Glomerular visceral epithelial cell (primary cell): ENCODE measurements at regions not wholly inside any gene's neighbourhood (a gene's known extent, or its start where the extent isn't known, plus 50 kb on each side); places are given as distances from the start of the nearest gene placed in this dataset.
"Not testable (repeated sequence)": the region's sequence is repeated elsewhere in the genome, so short reads cannot be mapped to it uniquely, and the experiment has no call there.

Experiments used
- DNase-seq: peaks from one replicate; pipeline ENCODE4 v3.0.0-alpha.2; 2016; ENCODE audit errors: extremely low spot score

GRCh38 chr4:66034671-66035070, 364.4 kb upstream of the EPHA5 start:
- DNase-seq: no peak

GRCh38 chr4:66034262-66034661, 364.0 kb upstream of the EPHA5 start:
- no peak for DNase-seq

- DNase-seq: no peak
Measured at GRCh38 chr4:66032571-66032970, 362.3 kb upstream of the EPHA5 start.

- no peak for DNase-seq
Measured at GRCh38 chr4:66028668-66029067, 358.4 kb upstream of the EPHA5 start.

GRCh38 chr4:66023061-66023460, 352.8 kb upstream of the EPHA5 start:
- DNase-seq: no peak

- no peak for DNase-seq
Measured at GRCh38 chr4:66017671-66018070, 347.4 kb upstream of the EPHA5 start.

GRCh38 chr4:66016240-66016639, 346.0 kb upstream of the EPHA5 start:
- DNase-seq: no peak

- no peak for DNase-seq
Measured at GRCh38 chr4:66014146-66014765, 344.0 kb upstream of the EPHA5 start.

- no peak for DNase-seq
Measured at GRCh38 chr4:66000510-66001117, 330.3 kb upstream of the EPHA5 start.

GRCh38 chr4:65999518-65999871, 329.2 kb upstream of the EPHA5 start:
- no peak for DNase-seq

GRCh38 chr4:65998807-65999517, 328.7 kb upstream of the EPHA5 start:
- DNase-seq: not testable (repeated sequence)

GRCh38 chr4:65983061-65983460, 312.8 kb upstream of the EPHA5 start:
- no peak for DNase-seq

GRCh38 chr4:65976287-65976686, 306.0 kb upstream of the EPHA5 start:
- no peak for DNase-seq

GRCh38 chr4:65973186-65973585, 302.9 kb upstream of the EPHA5 start:
- DNase-seq: no peak

- DNase-seq: no peak
Measured at GRCh38 chr4:65971686-65972085, 301.4 kb upstream of the EPHA5 start.

GRCh38 chr4:65968831-65969558, 298.7 kb upstream of the EPHA5 start:
- peak; percentile 2 for DNase-seq

- no peak for DNase-seq
Measured at GRCh38 chr4:65960751-65961150, 290.5 kb upstream of the EPHA5 start.

GRCh38 chr4:65954416-65954815, 284.1 kb upstream of the EPHA5 start:
- no peak for DNase-seq

- no peak for DNase-seq
Measured at GRCh38 chr4:65951177-65951576, 280.9 kb upstream of the EPHA5 start.

GRCh38 chr4:65943076-65943475, 272.8 kb upstream of the EPHA5 start:
- peak; percentile 92 for DNase-seq

GRCh38 chr4:65924843-65925242, 254.6 kb upstream of the EPHA5 start:
- DNase-seq: no peak

- no peak for DNase-seq
Measured at GRCh38 chr4:65923616-65924015, 253.3 kb upstream of the EPHA5 start.

- DNase-seq: no peak
Measured at GRCh38 chr4:65921180-65921579, 250.9 kb upstream of the EPHA5 start.
